Spinal cord (tissue), 9 donors: ENCODE measurements at regions not wholly inside any gene's neighbourhood (a gene's known extent, or its start where the extent isn't known, plus 50 kb on each side); places are given as distances from the start of the nearest gene placed in this dataset.

ENCODE experiments used
- DNase-seq, 6 donors: peaks; one replicate each; pipeline versions ENCODE4 v3.0.0 to v3.0.0-alpha.2; 2013 to 2015; ENCODE audit warnings: low spot score in 6 of 6, low read depth in 4 of 6
- H3K27ac ChIP-seq: one replicate; pipeline ENCODE4 v1.5.1; 2013; ENCODE audit warnings: low read depth, low read length, control low read depth
- H3K27me3 ChIP-seq: one replicate; pipeline ENCODE4 v1.6.1; 2013; ENCODE audit warnings: low read length; ENCODE audit not compliant: control insufficient read depth, insufficient read depth
- H3K36me3 ChIP-seq: one replicate; pipeline ENCODE4 v1.6.1; 2013; ENCODE audit warnings: low read length; ENCODE audit not compliant: control insufficient read depth, insufficient read depth
- H3K4me1 ChIP-seq: one replicate; pipeline ENCODE4 v1.6.1; 2013; ENCODE audit warnings: low read length; ENCODE audit not compliant: control insufficient read depth, insufficient read depth
- H3K4me3 ChIP-seq: one replicate; pipeline ENCODE4 v1.5.1; 2013; ENCODE audit warnings: low read depth, low read length, control low read depth
- H3K9me3 ChIP-seq: one replicate; pipeline ENCODE4 v1.6.1; 2013; ENCODE audit warnings: low read length; ENCODE audit not compliant: control insufficient read depth, insufficient read depth
- WGBS: methylation state at CpG from one replicate; pipeline ENCODE4 v1.1.5; 2013; ENCODE audit warnings: missing lambda C conversion rate; ENCODE audit not compliant: insufficient coverage; 5-methylcytosine and 5-hydroxymethylcytosine counted together
- donor health status: healthy.

- Histone ChIP-seq H3K27me3 (no peaks in the 10 kb centered on the region), H3K9me3 (no peaks in the 10 kb centered on the region), H3K4me3 (no peak overlapping the region), H3K4me1 (no peaks in the 10 kb centered on the region), H3K27ac (no peak overlapping the region), H3K36me3 (no peaks in the 10 kb centered on the region)
- DNase-seq: no peak
- WGBS: no CpG with 5 or more reads among the region's 2 CpGs
Measured at GRCh38 chr10:65335311-65335710, 1590.5 kb upstream of the LRRTM3 start.

- Histone ChIP-seq H3K4me3 (no peak overlapping the region), H3K27ac (no peak overlapping the region), H3K27me3 (no peaks in the 10 kb centered on the region), H3K4me1 (no peaks in the 10 kb centered on the region), H3K9me3 (no peaks in the 10 kb centered on the region), H3K36me3 (no peaks in the 10 kb centered on the region)
- WGBS: no CpG with 5 or more reads among the region's 1 CpG
- DNase-seq: no peak
Measured at GRCh38 chr10:65340340-65340739, 1585.5 kb upstream of the LRRTM3 start.

DNA sequence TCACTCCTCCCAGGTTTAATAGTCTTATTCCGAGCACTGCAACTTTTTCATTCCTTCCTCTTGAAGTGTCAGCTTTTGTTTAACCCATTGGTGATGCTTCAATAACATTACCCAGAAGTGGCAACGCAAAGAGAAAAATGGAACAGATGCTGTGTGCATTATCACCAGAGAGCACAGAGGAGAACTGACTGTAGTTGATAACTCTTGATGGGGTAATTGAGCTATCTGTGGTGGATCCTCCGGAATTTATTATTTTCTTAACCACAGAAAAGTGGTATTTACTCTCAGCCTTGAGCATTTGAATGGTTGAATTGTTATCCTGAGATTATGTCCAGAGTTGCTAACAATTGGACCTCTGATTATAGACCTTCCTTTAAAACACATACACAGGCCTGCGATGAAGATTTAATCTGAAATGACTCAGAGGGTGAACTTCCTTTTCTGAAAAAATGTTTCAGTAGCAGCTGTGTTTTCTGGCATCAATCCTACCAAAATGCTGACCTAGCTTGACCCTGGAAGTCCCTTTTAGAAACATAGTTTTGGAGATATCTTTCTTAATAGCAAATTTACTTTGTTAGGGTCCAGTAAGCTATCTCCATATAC lies 1584.4 kb upstream of the LRRTM3 start:
- no CpG with 5 or more reads among the region's 4 CpGs for WGBS
- Histone ChIP-seq H3K27me3 (no peaks in the 10 kb centered on the region), H3K36me3 (no peaks in the 10 kb centered on the region), H3K4me1 (no peaks in the 10 kb centered on the region), H3K4me3 (no peak overlapping the region), H3K27ac (no peak overlapping the region), H3K9me3 (no peaks in the 10 kb centered on the region)
- DNase-seq: peak in 1 of 6 donors; percentile 37

DNA sequence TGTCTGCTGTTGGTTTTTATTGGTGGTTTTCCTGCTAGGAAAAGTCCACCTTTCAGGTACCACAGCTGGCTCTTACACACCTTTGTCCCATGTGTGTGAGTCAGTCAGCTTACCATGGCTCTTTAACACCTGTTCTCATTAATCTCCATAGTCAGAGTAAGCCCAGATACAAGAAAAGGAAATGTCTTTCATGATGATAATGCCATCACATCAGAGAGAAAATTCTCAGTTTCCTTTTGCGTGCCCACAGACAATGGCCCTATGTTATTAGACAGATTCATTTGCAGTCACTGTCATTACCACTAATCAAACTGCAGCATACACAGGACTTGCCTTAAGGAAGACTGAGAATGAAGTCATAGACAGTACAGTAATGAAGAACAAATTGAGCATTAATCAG lies 1583.6 kb upstream of the LRRTM3 start:
- H3K4me1 ChIP-seq: no peaks in the 10 kb centered on the region
- H3K9me3 ChIP-seq: no peaks in the 10 kb centered on the region
- H3K4me3 ChIP-seq: no peak overlapping the region
- H3K27ac ChIP-seq: no peak overlapping the region
- no peaks in the 10 kb centered on the region for H3K27me3 ChIP-seq
- WGBS: no CpG with 5 or more reads among the region's 1 CpG
- H3K36me3 ChIP-seq: no peaks in the 10 kb centered on the region
- DNase-seq: no peak

- no peak overlapping the region for H3K27ac ChIP-seq
Measured at GRCh38 chr10:65346466-65346865, 1579.4 kb upstream of the LRRTM3 start.

DNA sequence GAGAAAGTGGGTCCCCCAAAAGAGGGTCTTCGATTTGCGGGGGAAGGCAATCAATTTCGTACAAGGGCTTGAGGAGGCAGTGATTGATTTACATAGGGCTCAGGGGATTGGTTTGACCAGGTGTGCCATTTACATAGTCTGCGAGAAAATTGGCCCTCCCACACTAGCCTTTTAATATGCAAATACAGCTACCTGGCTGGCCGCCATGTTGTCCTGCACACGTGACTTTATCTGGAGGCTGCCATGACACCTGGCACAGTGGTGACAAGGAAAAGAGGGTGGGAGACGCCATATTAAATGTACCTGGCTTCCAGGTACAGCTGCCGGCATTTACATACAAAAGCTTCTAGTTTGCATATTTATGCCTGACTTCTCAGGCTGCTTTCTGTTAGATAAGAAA lies 1577.2 kb upstream of the LRRTM3 start:
- no peak overlapping the region for H3K4me3 ChIP-seq
- no peaks in the 10 kb centered on the region for H3K4me1 ChIP-seq
- no peaks in the 10 kb centered on the region for H3K9me3 ChIP-seq
- DNase-seq: no peak
- WGBS: 70% methylated on average over 2 of the region's 8 CpGs
- H3K36me3 ChIP-seq: no peaks in the 10 kb centered on the region
- H3K27me3 ChIP-seq: no peaks in the 10 kb centered on the region
- H3K27ac ChIP-seq: no peak overlapping the region

More at GRCh38 chr10:65346466-65346865, 1579.4 kb upstream of the LRRTM3 start:
- H3K4me1 ChIP-seq: no peaks in the 10 kb centered on the region
- H3K27me3 ChIP-seq: no peaks in the 10 kb centered on the region
- H3K36me3 ChIP-seq: no peaks in the 10 kb centered on the region
- H3K9me3 ChIP-seq: no peaks in the 10 kb centered on the region
- no peak for DNase-seq
- no CpG with 5 or more reads among the region's 3 CpGs for WGBS
- no peak overlapping the region for H3K4me3 ChIP-seq

DNA sequence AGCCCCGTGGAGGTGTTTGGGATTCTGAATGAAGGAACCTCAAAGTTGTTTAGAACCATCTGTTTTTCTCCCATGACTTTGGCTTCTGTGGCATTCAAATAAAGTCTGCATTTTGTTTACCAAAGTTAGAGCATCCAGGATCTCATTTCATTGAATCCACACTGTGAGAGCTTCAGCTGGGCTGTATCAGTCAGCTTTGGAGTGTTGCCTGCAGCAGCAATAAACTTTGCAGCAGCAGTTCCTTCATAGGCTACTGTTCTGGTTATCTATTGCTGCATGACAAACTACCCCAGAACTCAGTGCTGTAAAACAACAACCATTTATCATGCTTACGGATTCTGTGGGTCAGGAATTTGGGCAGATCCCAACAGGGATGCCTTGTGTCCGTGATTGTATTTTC lies 1575.2 kb upstream of the LRRTM3 start:
- Histone ChIP-seq H3K36me3 (no peaks in the 10 kb centered on the region), H3K27me3 (no peaks in the 10 kb centered on the region), H3K9me3 (no peaks in the 10 kb centered on the region), H3K4me1 (no peaks in the 10 kb centered on the region), H3K27ac (no peak overlapping the region), H3K4me3 (no peak overlapping the region)
- 33% methylated on average over 1 of the region's 3 CpGs for WGBS
- no peak for DNase-seq

GRCh38 chr10:65355141-65355680 lies 1570.6 kb upstream of the LRRTM3 start:
- WGBS: 81% methylated on average over 2 of the region's 2 CpGs
- H3K4me1 ChIP-seq: no peaks in the 10 kb centered on the region
- no peak overlapping the region for H3K4me3 ChIP-seq
- no peaks in the 10 kb centered on the region for H3K36me3 ChIP-seq
- H3K27ac ChIP-seq: no peak overlapping the region
- no peak for DNase-seq
- H3K9me3 ChIP-seq: no peaks in the 10 kb centered on the region
- H3K27me3 ChIP-seq: no peaks in the 10 kb centered on the region

DNA sequence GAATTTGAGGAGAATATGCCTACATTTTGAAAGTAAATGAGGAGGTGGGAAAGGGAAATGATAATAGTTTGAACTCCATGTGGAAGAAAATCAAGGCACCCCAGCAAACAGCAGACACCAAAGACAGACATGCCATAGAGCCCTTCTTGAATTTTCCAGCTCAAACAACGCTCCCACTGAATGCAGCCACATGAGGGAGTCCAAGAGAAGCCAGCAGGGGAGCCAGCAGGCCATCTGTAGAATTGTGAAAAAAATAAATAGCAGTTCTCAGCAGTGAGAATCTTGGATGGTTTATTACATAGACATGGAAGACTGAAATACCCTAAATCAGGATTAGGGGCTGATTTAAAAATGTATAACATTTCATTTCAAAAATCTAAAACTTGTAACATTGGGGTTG lies 1567.3 kb upstream of the LRRTM3 start:
- H3K27me3 ChIP-seq: no peaks in the 10 kb centered on the region
- no peaks in the 10 kb centered on the region for H3K36me3 ChIP-seq
- H3K9me3 ChIP-seq: no peaks in the 10 kb centered on the region
- no peak overlapping the region for H3K4me3 ChIP-seq
- H3K4me1 ChIP-seq: no peaks in the 10 kb centered on the region
- no peak overlapping the region for H3K27ac ChIP-seq
- no CpG with 5 or more reads among the region's 1 CpG for WGBS
- peak in 1 of 6 donors; percentile 75 for DNase-seq

GRCh38 chr10:65360497-65360896 lies 1565.3 kb upstream of the LRRTM3 start:
- WGBS: no CpG with 5 or more reads among the region's 2 CpGs
- Histone ChIP-seq H3K4me3 (no peak overlapping the region), H3K27ac (no peak overlapping the region), H3K27me3 (no peaks in the 10 kb centered on the region), H3K4me1 (no peaks in the 10 kb centered on the region), H3K9me3 (no peaks in the 10 kb centered on the region), H3K36me3 (no peaks in the 10 kb centered on the region)
- DNase-seq: no peak
